Pancreas (tissue), 10 donors: ENCODE measurements at regions not wholly inside any gene's neighbourhood (a gene's known extent, or its start where the extent isn't known, plus 50 kb on each side); places are given as distances from the start of the nearest gene placed in this dataset.

Source experiments
- ATAC-seq, 4 donors: fragments of 200-7000 bp; cut with Tn5 transposase; one replicate each; pipeline versions ENCODE4 v1.8.0 to v1.9.1; 2020; ENCODE audit warnings: mild to moderate bottlenecking in 4 of 4, moderate library complexity in 4 of 4
- DNase-seq, 6 donors: peaks; one replicate each; pipeline ENCODE4 v3.0.0-alpha.2; 2020
- FAIRE-seq: peaks from 2 replicates; lab custom pipeline; 2012; peaks lifted over from hg19 to GRCh38; lab: Jason Lieb, UNC
- H3K27ac ChIP-seq, 4 donors: fragments of 200-600 bp; sonication (generic); 1 replicate in 3 of 4; 2 replicates in 1 of 4; pipeline versions ENCODE4 v1.5.0 to v1.8.0; 2020
- H3K27me3 ChIP-seq, 4 donors: fragments of 200-600 bp; one replicate each; pipeline ENCODE4 v1.8.0; 2021
- H3K36me3 ChIP-seq, 3 donors: fragments of 200-600 bp; sonication (generic) in 1 of 3; one replicate each; pipeline versions ENCODE4 v1.5.0 to v1.8.0; 2020 to 2021
- H3K4me1 ChIP-seq, 3 donors: fragments of 200-600 bp; one replicate each; pipeline ENCODE4 v1.8.0; 2021
- H3K4me3 ChIP-seq, 4 donors: fragments of 200-600 bp; sonication (generic) in 2 of 4; one replicate each; pipeline versions ENCODE4 v1.5.0 to v1.8.0; 2020 to 2021
- H3K9me3 ChIP-seq, 4 donors: fragments of 200-600 bp; one replicate each; pipeline ENCODE4 v1.8.0; 2021
- CTCF ChIP-seq, 4 donors: fragments of 200-600 bp; sonication (generic) in 3 of 4; IDR thresholded peaks; one replicate each; pipeline versions ENCODE4 v1.5.0 to v1.8.0; 2021; ENCODE audit warnings: antibody characterized with exemption in 4 of 4
- WGBS, 2 donors: extraction: QIAGEN DNeasy Blood & Tissue Kit; methylation state at CpG; one replicate each; pipeline ENCODE4 v1.1.7; 2013; 5-methylcytosine and 5-hydroxymethylcytosine counted together
- intact Hi-C, 3 donors: fragments of 100-400 bp; cut with DNase I; formaldehyde crosslinking; loops; one replicate each; pipeline versions ENCODE4 v1.11.1 to v1.14.2; 2022
- donor health status: healthy with polysubstance abuse.
- donor health status: DM: no; HTN: no; CAD: no; lungs with moderate emphysema.
- donor health status: DM: no; HTN: no; CAD: no.
- donor health status: control.
- donor health status: control.
- donor health status: Bipolar disorder and iron deficiency.
- donor health status: DM: yes; HTN: yes; CAD: no.
- donor health status: DM: no; HTN: no; CAD: no.
- donor health status: DM: no; HTN: no; CAD: no.
- donor health status: DM: yes; HTN: yes; CAD: no.

GRCh38 chr2:37816686-37817085 lies 108.4 kb upstream of the RMDN2 start:
- Histone ChIP-seq H3K4me1 (no peaks in the 10 kb centered on the region), H3K27me3 (no peaks in the 10 kb centered on the region), H3K9me3 (no peaks in the 10 kb centered on the region), H3K27ac (no peak overlapping the region), H3K36me3 (no peaks in the 10 kb centered on the region), H3K4me3 (no peak overlapping the region)
- no peak for FAIRE-seq
- no peak for TF ChIP-seq CTCF (IDR thresholded peaks at IDR 0.05)
- 83 to 90% methylated on average over 11 of the region's 11 CpGs for WGBS, 2 donors
- ATAC-seq, result no peak
- intact Hi-C loops, result no loop called here
- no peak for DNase-seq

- no peaks in the 10 kb centered on the region for H3K4me1 ChIP-seq
- no peak overlapping the region for H3K27ac ChIP-seq
- intact Hi-C loops, result no loop called here
- H3K36me3 ChIP-seq, result no peaks in the 10 kb centered on the region
- no peak for FAIRE-seq
- ATAC-seq, result no peak
- no peaks in the 10 kb centered on the region for H3K9me3 ChIP-seq
- WGBS, 2 donors, result 89 to 92% methylated on average over 2 of the region's 2 CpGs
- no peak for TF ChIP-seq CTCF (IDR thresholded peaks at IDR 0.05)
- no peak overlapping the region for H3K4me3 ChIP-seq
- H3K27me3 ChIP-seq, result no peaks in the 10 kb centered on the region
- no peak for DNase-seq
These were observed 105.9 kb upstream of the RMDN2 start for GRCh38 chr2:37819186-37819585.

- WGBS, 2 donors, result 78 to 81% methylated on average over 2 of the region's 2 CpGs
- TF ChIP-seq CTCF (IDR thresholded peaks at IDR 0.05), result no peak
- Histone ChIP-seq H3K27ac (no peak overlapping the region), H3K36me3 (no peaks in the 10 kb centered on the region), H3K27me3 (no peaks in the 10 kb centered on the region), H3K9me3 (no peaks in the 10 kb centered on the region), H3K4me1 (no peaks in the 10 kb centered on the region), H3K4me3 (no peak overlapping the region)
- no peak for FAIRE-seq
- intact Hi-C loops, result no loop called here
- DNase-seq, result no peak
- no peak for ATAC-seq
These were observed 104.6 kb upstream of the RMDN2 start for GRCh38 chr2:37820471-37820986.

GRCh38 chr2:37825586-37825985 lies 99.5 kb upstream of the RMDN2 start:
- Histone ChIP-seq H3K27ac (no peak overlapping the region), H3K9me3 (no peaks in the 10 kb centered on the region), H3K4me1 (no peaks in the 10 kb centered on the region), H3K36me3 (no peaks in the 10 kb centered on the region), H3K27me3 (no peaks in the 10 kb centered on the region), H3K4me3 (no peak overlapping the region)
- ATAC-seq (no peak), FAIRE-seq (no peak), DNase-seq (no peak)
- intact Hi-C loops, result no loop called here
- 80 to 82% methylated on average over 3 of the region's 3 CpGs for WGBS, 2 donors
- no peak for TF ChIP-seq CTCF (IDR thresholded peaks at IDR 0.05)

- Histone ChIP-seq H3K27me3 (no peaks in the 10 kb centered on the region), H3K9me3 (no peaks in the 10 kb centered on the region), H3K27ac (no peak overlapping the region), H3K36me3 (no peaks in the 10 kb centered on the region), H3K4me1 (no peaks in the 10 kb centered on the region), H3K4me3 (no peak overlapping the region)
- WGBS, 2 donors, result 92% methylated on average over 4 of the region's 4 CpGs
- intact Hi-C loops, result no loop called here
- DNase-seq, result no peak
- FAIRE-seq, result no peak
- no peak for TF ChIP-seq CTCF (IDR thresholded peaks at IDR 0.05)
- no peak for ATAC-seq
These were observed 98.5 kb upstream of the RMDN2 start for GRCh38 chr2:37826611-37827010.
